GM03348 (cell line): ENCODE measurements at regions not wholly inside any gene's neighbourhood (a gene's known extent, or its start where the extent isn't known, plus 50 kb on each side); places are given as distances from the start of the nearest gene placed in this dataset.
"Not testable (repeated sequence)": the region's sequence is repeated elsewhere in the genome, so short reads cannot be mapped to it uniquely, and the experiment has no call there.

ENCODE experiments used
- DNase-seq: peaks from one replicate; pipeline ENCODE4 v3.0.0; 2012; ENCODE audit warnings: low spot score

DNA sequence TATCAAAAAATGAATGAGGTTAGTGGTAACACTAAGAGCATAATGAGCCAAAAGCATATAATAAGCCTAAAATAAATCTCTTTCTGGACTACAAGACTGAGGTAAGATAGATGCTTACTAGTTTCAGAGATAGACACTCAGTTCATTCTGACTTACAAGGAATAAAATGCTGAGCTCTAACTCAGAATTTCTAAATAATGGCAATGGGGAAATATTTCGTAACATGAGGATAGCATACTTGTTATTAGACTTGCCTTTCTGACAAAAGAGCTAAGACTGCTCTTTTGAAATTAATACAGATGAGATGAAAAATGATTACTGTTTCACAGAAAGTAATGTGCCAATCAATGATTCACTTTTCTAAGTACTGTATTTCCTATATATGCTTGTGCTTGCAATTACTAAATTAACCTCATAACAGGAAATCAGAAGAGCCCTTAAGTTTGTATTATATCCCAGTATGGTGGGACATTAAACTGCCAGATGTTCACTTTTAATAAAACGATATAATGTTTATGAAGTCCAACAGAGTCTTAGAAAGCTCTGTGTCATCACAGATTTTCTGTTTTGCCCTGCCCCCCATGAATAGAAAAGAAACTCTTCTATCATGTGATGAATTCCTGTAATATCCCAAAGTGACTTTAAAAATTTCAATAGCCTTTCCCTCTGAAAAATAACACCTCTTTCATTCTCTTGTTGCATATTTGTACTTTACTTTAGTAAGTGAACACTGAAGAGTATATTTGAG lies 2771.0 kb upstream of the PCDH20 start:
- DNase-seq, result peak; percentile 9

DNA sequence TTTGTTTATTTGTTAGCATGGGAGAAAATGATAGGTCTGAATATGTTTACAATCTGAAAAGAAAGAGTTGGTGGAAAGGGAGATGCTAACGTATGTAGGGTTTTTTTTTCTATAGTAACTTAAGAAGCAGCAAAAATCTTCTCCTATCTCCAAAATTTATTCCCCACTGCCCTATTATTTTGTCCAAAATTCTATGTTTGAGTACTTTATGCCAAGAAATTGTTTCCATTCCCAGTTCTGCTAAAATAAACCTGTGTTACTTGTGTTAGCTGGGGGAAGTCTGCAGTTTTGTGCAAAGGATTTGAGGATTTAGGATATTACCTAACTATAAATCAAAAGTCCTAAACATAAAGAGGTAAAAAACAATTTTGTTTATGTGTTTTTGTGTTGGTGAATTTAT lies 2770.4 kb upstream of the PCDH20 start:
- DNase-seq, result no peak

DNA sequence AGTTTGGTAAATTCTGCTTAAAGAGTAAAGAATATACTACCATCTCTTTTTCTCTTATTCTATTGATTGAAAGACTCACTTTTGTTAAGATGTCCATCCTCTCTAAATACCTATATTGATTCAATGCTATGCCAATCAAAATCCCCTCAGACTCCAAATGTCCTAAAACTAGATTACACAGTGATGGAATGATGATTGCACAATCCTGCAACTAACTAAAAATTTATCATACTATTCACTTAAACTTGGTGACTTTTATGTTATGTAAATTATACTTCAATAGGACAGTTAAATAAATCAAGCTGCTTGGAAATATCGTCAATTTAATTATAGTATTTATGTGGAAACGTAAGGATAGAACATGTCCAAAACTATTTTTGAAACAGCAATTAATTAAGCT lies 2765.1 kb upstream of the PCDH20 start:
- DNase-seq, result no peak

DNA sequence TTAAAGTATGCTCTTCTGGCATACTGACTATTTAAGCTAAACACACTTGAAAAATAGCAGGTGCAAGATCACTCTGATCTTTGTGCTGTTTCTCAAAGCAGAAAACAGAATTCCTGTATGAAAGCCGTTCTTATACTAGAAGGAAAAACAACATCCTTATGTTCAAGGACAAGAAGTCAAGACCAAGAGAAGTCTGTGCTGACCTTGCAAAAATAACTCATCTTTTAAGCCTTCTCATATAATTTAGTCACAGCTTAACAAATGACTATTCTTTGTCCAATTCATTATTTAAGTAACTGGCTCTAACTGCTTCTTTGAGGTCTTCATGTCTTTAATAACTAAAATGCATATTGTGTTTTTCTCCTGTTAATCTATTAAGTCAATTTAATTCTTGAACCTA lies 2750.2 kb upstream of the PCDH20 start:
- no peak for DNase-seq

DNA sequence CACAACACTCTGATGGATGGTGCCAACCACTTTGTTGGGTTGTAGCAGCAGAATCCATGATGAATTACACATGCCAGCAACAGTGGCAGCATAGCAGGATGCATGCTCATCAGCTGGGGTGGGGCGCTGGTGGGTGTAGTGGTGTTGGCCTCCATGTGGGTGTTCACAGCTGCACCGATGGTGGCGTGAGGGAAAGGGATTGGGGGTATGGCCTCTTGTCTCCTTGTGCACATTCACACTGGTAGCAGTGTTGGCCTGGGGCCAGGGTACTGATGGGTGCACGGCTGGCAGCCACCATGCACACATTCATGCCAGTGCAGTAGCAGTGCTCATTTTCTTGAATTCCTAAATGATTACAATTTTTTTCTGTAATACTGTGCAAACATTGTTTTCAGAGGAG lies 2748.8 kb upstream of the PCDH20 start:
- no peak for DNase-seq

DNA sequence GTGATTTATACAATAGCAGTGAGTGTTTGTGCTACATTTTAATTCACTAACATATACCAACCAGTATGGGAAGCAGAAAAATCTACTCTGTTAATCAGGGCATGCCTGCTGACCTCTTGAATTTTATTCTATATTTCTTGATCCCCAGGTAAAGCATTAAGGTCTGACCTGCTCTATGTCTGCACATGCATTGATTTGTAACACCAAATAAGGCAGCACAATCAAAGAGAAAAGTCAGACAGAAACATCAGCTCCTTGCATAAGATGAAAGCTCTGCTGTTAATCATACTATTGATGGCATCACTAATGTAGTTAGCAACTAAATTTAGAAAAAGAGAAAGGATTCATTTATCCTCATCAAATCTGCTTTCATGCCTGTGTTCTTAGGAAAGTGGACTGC lies 2744.8 kb upstream of the PCDH20 start:
- DNase-seq, result no peak

DNA sequence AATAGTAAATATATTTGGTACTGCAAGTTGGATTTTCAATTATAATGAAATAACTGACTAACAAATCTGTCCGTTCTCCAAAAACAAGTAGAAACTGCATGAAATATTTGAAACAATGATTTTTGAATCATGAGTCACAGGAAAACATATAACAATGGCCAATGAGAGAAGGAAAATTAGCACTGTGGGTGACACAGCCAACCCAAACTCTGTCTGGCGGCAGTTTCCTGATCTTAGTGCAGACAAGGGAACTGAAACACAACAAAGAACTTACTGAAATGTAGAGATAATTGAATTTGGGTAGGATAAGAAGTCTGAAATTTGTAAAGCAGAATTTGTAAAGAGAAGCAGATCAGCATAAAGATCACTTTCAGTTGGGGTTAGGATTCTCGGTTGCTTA lies 2743.3 kb upstream of the PCDH20 start:
- peak; percentile 73 for DNase-seq

DNA sequence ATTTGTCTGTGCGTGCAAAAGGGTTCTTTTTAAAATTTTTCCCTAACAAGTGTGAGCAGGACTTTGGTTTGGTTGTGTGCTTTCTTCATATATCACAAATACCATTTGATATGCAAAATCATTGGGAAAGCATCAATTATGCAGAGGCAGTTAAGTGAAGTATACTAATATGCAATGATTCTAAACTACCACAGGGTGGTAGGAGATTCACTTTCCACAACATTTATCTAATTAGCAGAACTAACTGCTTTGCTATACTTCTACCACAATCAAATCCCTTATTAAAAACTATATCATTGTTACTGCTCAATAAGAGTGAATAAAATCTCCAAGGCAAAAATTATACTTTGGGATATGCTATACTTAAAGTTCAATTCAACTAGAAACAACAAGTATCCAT lies 2738.9 kb upstream of the PCDH20 start:
- peak; percentile 35 for DNase-seq

DNA sequence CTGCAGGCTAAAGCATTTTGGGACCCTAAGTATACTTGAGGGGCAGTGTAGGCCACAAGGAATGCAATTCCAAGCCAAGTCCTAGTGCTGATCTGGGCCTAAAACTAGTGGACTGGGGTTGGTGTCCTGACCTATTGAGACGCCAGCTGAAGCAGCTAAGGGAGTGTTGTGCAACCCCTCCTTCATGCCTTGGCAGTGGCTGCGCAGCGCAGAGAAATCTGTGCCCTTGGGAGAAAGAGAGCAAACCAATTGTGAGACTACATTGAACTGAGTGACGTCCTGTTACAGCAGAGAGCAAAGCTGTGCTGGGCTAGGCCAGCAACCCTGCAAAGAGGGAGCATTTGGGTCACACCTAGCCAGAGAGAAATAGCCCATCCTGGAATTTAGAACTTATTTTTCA lies 2715.0 kb upstream of the PCDH20 start:
- no peak for DNase-seq

DNA sequence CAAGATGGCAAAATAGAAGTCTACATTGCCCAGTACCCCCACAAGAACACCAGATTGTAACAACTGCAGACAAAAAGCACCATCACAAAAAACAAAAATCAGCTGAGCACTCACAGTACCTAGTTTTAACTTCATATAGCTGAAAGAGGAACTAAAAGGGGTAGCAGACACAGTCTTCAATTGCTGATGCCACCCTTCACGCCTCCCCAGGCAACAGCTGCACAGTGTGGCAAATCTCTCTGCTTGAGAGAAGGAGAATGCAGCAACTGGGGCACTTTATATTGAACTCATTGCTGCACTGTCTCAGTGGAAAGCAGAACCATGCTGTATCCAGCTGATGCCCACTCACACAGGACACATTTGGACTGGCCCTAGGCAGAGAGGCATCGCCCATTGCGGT lies 2714.5 kb upstream of the PCDH20 start:
- no peak for DNase-seq

DNA sequence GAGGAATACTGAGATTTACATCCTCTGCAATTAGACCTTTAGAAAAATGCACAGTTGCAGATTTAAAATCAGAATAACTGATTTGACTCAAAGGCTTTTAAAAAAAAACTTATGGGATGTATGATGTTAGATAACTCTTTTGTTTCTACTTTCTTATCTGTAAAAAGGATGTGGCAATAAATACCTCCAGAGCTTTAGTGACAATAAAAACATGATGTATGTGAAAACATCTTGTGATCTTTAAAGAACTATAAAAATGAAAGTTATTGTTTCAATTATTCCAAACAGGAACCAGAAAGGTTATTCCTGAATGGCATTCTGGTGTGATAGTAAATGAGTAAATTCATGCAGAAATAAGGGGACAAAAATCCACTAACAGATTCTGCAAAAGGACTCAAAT lies 2712.2 kb upstream of the PCDH20 start:
- no peak for DNase-seq

DNA sequence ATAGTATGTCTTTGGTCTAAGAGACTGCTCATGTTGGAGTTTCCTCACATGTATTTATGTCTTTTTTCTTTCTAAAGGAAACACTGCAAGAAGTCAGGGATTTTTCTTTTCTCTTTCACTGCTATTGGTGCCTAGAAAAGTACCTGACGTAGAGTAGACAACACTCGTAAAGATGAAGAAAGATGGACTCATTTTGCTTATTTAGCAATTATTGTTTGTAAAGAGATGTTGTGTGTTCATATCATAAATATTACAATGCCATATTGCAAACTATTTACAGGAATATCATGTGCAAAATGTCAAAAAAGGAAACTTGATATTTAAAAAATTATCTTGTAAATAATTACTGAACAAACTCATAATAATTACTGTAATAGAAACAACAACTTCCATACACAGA lies 2711.5 kb upstream of the PCDH20 start:
- no peak for DNase-seq

DNA sequence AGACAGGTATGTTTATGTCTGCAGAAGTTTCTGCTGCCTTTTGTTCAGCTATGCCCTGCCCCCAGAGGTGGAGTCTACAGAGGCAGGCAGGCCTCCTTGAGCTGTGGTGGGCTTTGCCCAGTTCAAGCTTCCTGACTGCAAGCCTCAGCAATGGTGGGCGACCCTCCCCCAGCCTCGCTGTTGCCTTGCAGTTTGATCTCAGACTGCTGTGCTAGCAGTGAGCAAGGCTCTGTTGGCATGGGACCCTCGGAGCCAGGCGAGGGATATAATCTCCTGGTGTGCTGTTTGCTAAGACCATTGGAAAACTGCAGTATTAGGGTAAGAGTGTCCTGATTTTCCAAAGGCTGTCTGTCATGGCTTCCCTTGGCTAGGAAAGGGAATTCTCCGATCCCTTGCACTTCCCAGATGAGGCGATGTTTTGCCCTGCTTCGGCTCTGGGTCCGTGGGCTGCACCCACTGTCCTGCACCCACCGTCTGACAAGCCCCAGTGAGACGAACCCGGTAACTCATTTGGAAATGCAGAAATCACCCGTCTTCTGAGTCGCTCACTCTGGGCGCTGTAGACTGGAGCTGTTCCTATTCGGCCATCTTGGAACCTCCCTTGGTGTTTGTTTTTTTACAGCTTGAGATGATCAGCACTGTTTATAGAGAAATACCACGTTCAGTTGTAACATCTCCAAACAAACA lies 2705.5 kb upstream of the PCDH20 start:
- DNase-seq, result not testable (repeated sequence)

DNA sequence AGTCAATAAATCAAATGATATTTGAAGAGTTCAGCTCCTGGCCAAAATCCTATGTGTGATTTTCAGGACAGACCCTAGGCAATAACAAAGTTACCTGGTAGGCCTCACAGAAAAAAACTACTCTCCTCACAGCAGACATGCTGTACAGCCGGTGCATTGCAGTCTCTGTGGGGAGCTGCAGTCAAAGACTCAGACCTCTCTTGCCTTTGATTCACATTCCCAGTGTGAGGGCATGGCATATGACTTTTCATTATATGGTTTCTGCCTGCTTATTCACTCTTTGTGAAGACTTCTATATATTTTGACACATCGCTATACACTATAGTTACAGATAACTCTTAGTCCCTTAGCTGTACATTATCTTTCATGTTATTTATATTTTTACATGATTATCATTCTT lies 2684.3 kb upstream of the PCDH20 start:
- DNase-seq, result no peak

DNA sequence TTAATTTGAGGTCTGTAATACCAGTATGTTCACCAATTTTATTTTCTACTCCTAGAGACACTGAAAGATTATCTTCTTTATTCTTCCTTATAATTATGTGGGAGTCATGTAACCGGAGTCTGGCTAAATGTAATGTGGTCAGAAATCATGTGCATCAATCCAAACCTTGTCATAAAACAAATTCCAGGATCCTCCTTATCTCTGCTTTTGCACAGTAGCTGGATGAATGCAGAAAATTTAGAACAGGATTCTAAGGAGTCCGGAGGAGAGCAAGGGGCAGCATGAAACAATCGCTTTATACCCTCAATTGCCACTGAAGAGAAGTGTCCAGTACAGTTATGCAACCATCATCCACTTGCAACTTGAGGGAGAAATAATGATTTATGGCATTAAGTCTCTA lies 2674.7 kb upstream of the PCDH20 start:
- no peak for DNase-seq

DNA sequence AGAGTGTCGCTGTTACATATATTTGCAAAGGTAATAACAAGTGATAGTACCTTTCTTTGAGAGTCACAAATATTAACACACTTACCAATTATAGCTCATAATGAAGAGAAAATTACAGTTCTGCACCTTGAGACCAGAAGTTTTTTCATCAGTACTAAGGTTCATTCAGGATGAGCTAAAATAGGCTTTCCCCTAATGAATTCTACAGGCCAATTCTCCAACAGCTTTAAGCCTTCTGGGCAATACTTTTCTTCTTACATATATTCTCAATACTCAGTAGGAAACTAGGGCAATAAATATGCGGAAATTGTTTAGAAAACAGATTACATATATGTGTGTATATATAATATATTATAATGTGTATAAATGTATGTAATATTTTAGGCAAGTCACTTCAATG lies 2672.8 kb upstream of the PCDH20 start:
- no peak for DNase-seq

DNA sequence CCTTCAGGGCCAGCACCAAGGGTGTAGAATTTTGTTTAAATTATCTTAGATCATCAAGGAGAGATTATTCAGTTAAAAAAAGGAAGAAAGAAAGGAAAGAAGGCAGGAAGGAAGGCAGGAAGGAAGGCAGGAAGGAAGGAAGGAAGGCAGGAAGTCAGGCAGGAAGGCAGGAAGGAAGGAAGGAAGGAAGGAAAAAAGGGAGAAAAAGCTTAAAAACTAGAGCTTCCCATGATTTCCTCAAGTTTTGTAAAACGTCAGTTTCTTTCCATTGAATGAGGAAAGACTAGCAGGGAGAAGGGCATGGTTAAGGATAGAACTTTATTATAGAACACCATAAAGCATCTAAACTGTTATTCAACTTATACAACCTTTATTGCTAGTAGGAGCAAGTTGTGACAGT lies 2672.0 kb upstream of the PCDH20 start:
- DNase-seq, result no peak

DNA sequence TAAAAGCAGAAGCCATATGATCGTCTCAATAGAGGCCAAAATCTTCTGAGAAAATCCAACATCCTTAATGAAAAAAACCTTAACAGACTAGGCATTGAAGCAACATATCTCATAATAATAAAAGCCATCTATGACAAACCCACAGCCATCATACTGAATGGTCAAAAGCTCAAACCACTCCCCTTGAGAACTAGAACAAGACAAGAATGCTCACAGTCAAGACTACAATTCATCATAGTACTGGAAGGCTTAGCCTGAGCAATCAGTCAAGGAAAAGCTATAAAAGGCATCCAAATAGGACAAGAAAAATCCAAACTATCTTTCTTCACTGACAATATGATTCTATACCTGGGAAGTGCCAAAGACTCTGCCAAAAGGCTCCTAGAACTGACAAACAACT lies 2668.2 kb upstream of the PCDH20 start:
- no peak for DNase-seq

DNA sequence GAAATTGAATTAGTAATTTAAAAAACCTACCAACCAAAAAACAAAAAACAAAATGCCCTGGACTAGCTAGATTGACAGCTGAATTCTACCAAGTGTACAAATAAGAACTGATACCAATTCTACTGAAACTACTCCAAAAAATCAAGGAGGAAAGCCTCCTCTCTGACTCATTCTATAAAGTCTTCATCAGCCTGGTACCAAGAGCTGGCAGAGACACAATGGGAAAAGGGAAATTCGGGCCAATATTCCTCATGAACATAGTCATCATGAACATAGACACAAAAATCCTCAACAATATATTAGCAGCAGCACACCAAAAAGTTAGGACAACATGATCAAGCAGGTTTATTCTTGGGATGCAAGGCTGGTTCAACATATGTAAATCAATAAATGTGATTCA lies 2667.7 kb upstream of the PCDH20 start:
- DNase-seq, result no peak

DNA sequence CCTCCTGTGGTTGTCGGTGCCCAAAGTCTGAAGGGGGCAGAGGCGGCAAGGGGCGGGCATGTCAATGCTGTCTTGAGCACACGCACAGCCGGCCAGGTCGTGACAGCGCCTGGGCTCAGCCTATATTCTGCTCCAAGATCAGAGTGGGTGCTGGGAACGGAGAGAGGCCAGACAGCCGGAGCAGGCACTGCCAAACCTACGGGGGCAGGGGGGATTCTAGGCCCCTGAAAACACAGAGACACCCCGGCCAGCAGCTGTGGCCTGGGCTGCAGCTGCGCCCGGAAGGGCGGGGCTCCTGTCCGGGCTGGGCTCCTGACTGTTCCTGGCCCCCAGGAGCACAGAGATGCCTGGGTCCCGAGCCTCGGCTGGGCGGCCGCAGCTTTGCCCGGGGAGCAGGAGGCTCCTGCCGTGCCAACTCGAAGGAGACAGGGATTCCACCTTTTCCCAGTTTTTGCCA lies 2662.9 kb upstream of the PCDH20 start:
- no peak for DNase-seq

DNA sequence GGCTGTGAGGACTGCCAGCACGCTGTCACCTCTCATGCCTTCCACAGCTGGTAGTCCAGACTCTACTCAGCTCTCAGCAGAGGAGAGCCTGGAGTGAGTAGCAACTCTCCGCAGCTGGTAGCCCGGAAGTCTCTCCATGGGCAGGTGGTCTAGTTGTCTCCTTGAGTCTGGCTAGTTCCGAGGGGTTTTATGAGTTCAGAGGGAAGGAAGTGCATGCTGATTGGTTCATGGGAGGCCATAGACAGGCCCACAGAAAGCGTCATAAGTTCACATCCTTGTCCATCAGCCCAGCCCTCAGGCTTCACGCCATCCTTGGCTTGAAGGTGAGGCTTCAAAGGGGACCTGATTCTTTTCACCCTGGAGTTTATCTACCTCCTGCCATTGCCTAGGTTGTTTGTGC lies 2662.4 kb upstream of the PCDH20 start:
- no peak for DNase-seq

DNA sequence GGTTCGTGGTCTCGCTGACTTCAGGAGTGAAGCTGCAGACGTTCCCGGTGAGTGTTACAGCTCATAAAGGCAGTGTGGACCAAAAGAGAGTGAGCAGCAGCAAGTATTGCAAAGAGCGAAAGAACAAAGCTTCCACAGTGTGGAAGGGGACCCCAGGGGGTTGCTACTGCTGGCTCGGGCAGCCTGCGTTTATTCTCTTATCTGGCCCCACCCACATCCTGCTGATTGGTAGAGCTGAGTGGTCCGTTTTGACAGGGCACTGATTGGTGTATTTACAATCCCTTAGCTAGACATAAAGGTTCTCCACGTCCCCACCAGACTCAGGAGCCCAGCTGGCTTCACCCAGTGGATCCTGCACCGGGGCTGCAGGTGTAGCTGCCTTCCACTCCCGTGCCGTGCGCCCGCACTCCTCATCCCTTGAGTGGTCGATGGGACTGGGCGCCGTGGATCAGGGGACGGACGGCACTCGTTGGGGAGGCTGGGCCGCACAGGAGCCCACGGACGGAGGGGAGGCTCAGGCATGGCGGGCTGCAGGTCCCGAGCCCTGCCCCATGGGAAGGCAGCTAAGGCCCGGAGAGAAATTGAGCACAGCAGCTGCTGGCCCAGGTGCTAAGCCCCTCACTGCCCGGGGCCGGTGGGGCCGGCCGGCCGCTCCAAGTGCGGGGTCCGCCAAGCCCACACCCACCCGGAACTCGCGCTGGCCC lies 2661.6 kb upstream of the PCDH20 start:
- not testable (repeated sequence) for DNase-seq

DNA sequence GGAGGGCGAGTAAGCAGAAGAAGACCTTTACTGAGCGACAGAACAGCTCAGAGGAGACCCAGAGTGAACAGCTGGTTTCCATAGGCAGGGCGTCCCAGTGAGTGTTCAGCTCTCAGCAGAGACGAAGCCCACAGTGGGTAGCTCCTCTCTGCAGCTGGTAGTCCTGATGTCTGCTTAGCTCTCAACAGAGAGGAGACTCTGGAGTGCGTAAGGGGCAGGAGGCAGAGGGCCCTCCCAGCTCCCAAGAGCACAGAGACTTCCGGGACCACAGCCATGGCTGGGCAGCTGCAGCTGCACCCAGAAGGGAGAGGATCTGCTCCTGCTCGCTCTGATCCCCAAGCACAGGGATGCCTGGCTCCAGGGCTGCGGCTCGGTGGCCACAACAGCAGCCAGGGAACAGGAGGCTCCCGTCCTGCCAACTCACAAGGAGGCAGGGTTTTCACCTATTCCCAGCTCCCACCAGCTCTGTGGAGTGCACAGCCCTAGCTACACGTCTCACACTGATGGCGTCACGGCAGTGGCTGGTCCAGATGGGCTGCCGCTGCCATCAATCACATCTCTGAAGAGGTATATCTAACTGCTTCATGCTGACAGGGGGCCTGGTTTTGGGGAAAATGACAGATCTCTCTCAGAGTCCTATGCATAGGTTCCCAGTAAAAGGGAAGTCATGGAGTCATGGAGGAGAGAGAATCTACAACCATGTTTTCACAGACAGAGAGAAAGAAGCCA lies 2660.1 kb upstream of the PCDH20 start:
- DNase-seq, result no peak
